ENCODE measurements at regions not wholly inside any gene's neighbourhood (a gene's known extent, or its start where the extent isn't known, plus 50 kb on each side); places are given as distances from the start of the nearest gene placed in this dataset.

DNA sequence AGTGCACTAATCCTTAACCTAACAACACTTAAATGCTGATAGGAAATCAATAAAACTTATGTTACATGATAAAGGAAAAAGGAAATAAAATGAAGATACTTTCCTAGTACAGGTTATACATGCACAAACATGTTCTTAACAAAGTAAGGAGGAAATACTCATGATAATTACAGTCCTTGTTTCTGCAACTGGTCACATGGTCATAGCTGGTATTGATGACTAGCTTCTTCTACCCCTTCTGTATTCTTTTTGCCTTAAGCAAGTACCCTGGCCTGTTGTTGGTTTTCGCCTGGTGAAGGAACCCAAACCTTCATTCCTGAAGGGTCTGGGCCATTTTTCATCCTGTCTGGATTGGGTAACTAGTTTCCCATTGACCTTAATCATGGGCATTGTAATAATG lies 93.7 kb upstream of the FBN2 start:
- Histone ChIP-seq H3K27me3 (no peaks in the 10 kb centered on the region), H3K4me1 (peaks cover 0 to 7% (median 0%) of the 10 kb centered on the region in 3 donors), H3K9me3 (no peaks in the 10 kb centered on the region), H3K27ac (no peak overlapping the region), H3K4me3 (no peak overlapping the region), H3K36me3 (no peaks in the 10 kb centered on the region)
- no peak for DNase-seq
- 78 to 100% methylated on average over 1 of the region's 1 CpG for WGBS, 2 donors
- no peak for TF ChIP-seq POLR2A (IDR thresholded peaks at IDR 0.05)
- TF ChIP-seq CTCF (IDR thresholded peaks at IDR 0.05): no peak
- intact Hi-C loops (cut with DNase I): no loop called here

DNA sequence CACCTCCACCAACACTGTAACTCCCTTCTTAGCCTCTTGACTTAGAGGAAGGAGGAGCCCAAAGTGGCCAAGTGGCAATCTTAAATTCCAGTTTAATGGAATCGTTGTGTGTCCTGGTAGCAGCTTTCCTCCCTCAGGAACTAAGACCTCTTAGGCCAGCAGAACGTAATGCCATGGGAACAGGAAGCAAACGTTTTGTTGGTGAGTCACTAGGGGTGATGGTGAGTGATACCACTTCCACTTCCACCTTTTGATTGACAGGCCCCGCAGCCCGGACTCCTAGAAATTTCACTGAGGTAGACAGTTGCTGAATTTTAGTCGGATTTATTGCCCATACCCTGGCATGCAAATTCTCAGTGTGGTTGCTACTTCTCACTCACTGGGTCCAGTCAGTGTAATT lies 94.2 kb upstream of the FBN2 start:
- no peak for DNase-seq
- no peaks in the 10 kb centered on the region for H3K36me3 ChIP-seq
- TF ChIP-seq POLR2A (IDR thresholded peaks at IDR 0.05) (no peak), CTCF (IDR thresholded peaks at IDR 0.05) (no peak)
- intact Hi-C loops (cut with DNase I): no loop called here
- H3K4me3 ChIP-seq: no peak overlapping the region
- 61 to 64% methylated on average over 6 of the region's 6 CpGs for WGBS, 2 donors
- peaks cover 0 to 7% (median 0%) of the 10 kb centered on the region in 3 donors for H3K4me1 ChIP-seq
- no peaks in the 10 kb centered on the region for H3K27me3 ChIP-seq
- H3K27ac ChIP-seq: no peak overlapping the region
- no peaks in the 10 kb centered on the region for H3K9me3 ChIP-seq

DNA sequence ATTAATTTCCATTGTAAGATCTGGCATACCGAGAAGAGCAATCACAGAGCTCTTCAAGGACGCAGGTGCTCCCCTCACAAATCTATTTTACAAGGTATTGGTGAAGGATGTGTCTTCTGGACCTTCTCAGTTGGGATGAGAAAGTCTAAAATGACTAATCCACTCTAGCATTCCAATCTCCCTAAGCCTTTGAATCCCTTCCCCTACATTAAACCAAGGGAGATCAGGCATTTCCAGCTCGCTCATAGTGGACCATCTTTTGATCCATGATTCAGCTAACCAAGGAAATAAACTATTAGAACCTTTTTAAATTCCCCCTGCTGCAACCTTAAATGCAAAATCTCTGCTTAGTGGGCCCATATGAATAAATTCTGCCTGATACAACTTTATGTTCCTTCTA lies 95.9 kb upstream of the FBN2 start:
- Histone ChIP-seq H3K4me1 (peaks cover 0 to 7% (median 0%) of the 10 kb centered on the region in 3 donors), H3K36me3 (no peaks in the 10 kb centered on the region), H3K27ac (no peak overlapping the region), H3K27me3 (no peaks in the 10 kb centered on the region), H3K9me3 (no peaks in the 10 kb centered on the region), H3K4me3 (no peak overlapping the region)
- no peak for DNase-seq
- TF ChIP-seq POLR2A (IDR thresholded peaks at IDR 0.05): no peak
- no peak for TF ChIP-seq CTCF (IDR thresholded peaks at IDR 0.05)
- intact Hi-C loops (cut with DNase I): no loop called here
- 66 to 90% methylated on average over 3 of the region's 3 CpGs for WGBS, 2 donors

DNA sequence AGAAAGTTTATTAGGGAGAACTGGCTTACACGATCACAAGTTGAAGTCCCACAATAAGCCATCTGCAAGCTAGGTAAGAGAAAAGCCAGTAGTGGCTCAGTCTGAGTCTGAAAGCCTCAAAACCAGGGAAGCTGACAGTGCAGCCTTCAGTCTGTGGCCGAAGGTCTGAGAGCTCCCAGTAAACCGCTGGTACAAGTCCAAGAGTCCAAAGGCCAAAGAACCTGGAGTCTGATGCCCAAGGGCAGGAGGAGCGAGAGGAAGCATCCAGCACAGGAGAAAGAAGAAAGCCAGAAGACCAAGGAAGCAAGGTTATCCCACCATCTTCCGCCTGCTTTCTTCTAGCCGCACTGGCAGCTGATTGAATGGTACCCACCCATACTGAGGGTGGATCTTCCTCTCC lies 97.3 kb upstream of the FBN2 start:
- H3K4me1 ChIP-seq: peaks cover 0 to under 1% (median 0%) of the 10 kb centered on the region in 3 donors
- H3K27ac ChIP-seq: no peak overlapping the region
- TF ChIP-seq CTCF (IDR thresholded peaks at IDR 0.05) (no peak), POLR2A (IDR thresholded peaks at IDR 0.05) (no peak)
- no peaks in the 10 kb centered on the region for H3K36me3 ChIP-seq
- no peaks in the 10 kb centered on the region for H3K27me3 ChIP-seq
- H3K4me3 ChIP-seq: no peak overlapping the region
- intact Hi-C loops (cut with DNase I): no loop called here
- WGBS, 2 donors: 87 to 94% methylated on average over 6 of the region's 6 CpGs
- no peak for DNase-seq
- H3K9me3 ChIP-seq: no peaks in the 10 kb centered on the region

DNA sequence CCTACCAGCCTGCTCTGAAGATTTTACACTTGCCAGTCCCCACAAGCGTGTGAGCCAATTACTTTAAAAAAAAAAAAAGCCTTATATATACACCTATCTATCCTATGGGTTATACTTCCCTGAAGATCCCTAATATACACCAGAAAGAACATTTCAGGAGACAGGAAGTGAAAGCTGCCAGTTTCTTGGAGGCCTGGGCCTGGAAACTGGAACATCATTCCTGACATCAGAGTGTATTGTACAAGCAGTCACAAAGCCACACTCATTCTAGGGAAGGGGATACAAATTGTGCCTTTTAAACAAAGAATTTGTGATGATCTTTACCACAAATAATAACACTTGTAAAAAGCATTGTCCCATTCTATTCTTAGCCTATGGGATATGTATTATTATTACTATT lies 98.3 kb upstream of the FBN2 start:
- intact Hi-C loops (cut with DNase I): no loop called here
- 83 to 100% methylated on average over 1 of the region's 1 CpG for WGBS, 2 donors

More for the DNA sequence above, 98.3 kb upstream of the FBN2 start:
- no peak for TF ChIP-seq CTCF (IDR thresholded peaks at IDR 0.05)
- no peak for TF ChIP-seq POLR2A (IDR thresholded peaks at IDR 0.05)
- H3K4me1 ChIP-seq: no peaks in the 10 kb centered on the region
- no peaks in the 10 kb centered on the region for H3K36me3 ChIP-seq
- DNase-seq: no peak
- no peak overlapping the region for H3K27ac ChIP-seq
- H3K27me3 ChIP-seq: no peaks in the 10 kb centered on the region
- no peak overlapping the region for H3K4me3 ChIP-seq
- no peaks in the 10 kb centered on the region for H3K9me3 ChIP-seq

Data from esophagus squamous epithelium (tissue), 5 donors.